WI38 (cell line): ENCODE measurements at regions not wholly inside any gene's neighbourhood (a gene's known extent, or its start where the extent isn't known, plus 50 kb on each side); places are given as distances from the start of the nearest gene placed in this dataset.

Experiments used
- H3K4me3 ChIP-seq: 2 replicates; pipeline ENCODE4 v1.5.1; 2011; ENCODE audit warnings: low read depth, mild to moderate bottlenecking, control low read depth, low read length
- CTCF ChIP-seq: IDR thresholded peaks from 2 replicates; pipeline ENCODE4 v1.5.1; 2012; ENCODE audit warnings: low read depth, mild to moderate bottlenecking, control low read depth, low read length

DNA sequence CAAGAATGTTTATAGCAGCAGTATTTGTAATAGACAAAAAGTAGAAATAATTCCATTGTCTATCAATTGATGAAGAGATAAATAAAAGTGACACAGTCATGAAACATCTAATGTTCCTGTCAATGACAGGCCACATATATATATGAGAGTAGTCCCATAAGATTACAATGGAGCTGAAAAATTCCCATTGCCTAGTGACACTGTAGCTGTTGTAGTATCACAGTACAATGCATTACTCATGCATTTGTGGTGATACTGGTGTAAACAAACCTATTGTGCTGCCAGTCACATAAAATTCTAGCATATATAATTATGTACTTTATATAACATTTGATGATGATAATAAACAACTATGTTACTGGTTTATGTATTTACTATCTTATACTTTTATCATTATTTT, 141.9 kb upstream of the LYPLAL1 start:
- no peak overlapping the region for H3K4me3 ChIP-seq
- no peak for TF ChIP-seq CTCF

- H3K4me3 ChIP-seq, result no peak overlapping the region
- TF ChIP-seq CTCF, result no peak
Observed at GRCh38 chr1:219038398-219038797, 135.3 kb upstream of the LYPLAL1 start.

- no peak for TF ChIP-seq CTCF
- H3K4me3 ChIP-seq, result no peak overlapping the region
Observed at GRCh38 chr1:219039017-219039681, 134.5 kb upstream of the LYPLAL1 start.

DNA sequence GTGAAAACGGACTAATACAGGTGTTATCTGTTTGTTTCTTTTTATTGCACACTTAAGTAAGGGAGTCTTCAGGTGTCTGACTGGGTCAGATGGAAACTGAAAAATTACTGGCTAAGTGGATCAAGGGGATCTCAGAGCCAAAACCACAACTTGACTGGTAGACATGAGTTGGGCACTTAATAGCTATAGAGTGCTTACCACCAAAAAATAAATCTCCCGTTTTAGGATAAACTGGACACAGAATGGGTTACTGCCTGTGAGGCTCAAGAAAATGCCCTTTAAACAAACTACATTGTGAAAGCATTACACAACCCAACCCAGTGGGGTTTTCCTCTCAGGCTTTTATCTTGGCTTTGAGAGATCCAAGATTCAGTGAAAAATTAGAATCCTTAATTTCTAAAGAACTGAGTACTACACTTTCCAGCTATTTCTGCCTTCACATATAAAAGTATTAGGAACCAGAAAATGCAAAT, 134.0 kb upstream of the LYPLAL1 start:
- TF ChIP-seq CTCF, result no peak
- H3K4me3 ChIP-seq, result no peak overlapping the region

- TF ChIP-seq CTCF, result no peak
- no peak overlapping the region for H3K4me3 ChIP-seq
Observed at GRCh38 chr1:219040291-219040690, 133.4 kb upstream of the LYPLAL1 start.

DNA sequence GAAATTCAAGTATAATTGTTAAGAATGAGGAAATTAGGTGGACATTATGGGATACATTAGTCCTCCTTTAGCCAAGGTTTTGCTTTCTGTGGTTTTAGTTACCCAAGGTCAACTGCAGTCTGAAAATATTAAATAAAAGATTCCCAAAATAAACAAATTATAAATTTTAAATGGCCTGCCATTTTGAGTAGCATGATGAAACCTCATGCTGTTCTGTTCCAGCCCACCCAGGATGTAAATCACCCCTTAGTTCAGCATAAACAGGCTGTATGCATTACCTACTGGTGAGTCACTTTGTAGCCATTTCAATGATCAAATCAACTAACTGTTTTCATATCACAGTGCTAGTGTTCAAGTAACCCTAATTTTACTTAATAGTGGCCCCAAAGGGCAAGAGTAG, 132.5 kb upstream of the LYPLAL1 start:
- no peak for TF ChIP-seq CTCF
- H3K4me3 ChIP-seq, result no peak overlapping the region

DNA sequence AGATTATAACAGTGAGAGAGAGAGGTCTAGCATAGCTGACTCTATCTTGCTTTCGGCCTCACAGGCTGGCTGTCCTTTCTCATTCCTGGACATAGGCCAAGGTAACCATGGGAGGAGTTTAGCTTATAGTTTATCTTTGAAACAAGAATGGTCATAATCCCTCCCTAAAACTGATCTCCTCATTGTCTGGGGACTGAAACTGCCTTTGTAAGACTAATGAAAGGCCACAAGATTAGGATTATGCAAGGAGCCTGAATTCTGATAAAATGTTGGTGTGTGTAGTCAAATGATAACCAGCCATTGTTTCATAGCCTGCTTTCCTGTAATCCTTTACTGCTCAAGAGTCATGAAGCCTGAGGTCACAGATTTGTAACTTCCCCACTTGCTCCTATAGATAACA, 131.9 kb upstream of the LYPLAL1 start:
- H3K4me3 ChIP-seq, result no peak overlapping the region
- no peak for TF ChIP-seq CTCF
